HepG2 (cell line): ENCODE measurements at regions not wholly inside any gene's neighbourhood (a gene's known extent, or its start where the extent isn't known, plus 50 kb on each side); places are given as distances from the start of the nearest gene placed in this dataset.

Source experiments
- ATAC-seq: fragments of 200-7000 bp; cut with Tn5 transposase; 3 replicates; pipeline ENCODE4 v1.9.1; 2020; ENCODE audit warnings: mild to moderate bottlenecking, moderate library complexity
- BruUV-seq: library from RNA; stranded (reverse); fragments of 400-500 nt; replicated peaks from 2 replicates; lab custom pipeline; 2021; lab: Mats Ljungman, UMichigan
- CTCF ChIA-PET: fragments of 300-600 bp; formaldehyde crosslinking; extraction: SDS; loops from one replicate; lab custom pipeline; 2021; ENCODE audit warnings: low total read pairs, inconsistent platforms, low intra/inter-chr PET ratio; lab: Yijun Ruan, JAX
- POLR2A ChIA-PET: fragments of 350-600 bp; sonication (Branson Sonifier 250); formaldehyde crosslinking; loops from one replicate; lab custom pipeline; 2020; ENCODE audit warnings: antibody characterized with exemption, inconsistent platforms; lab: Yijun Ruan, JAX
- DNase-seq: peaks from one replicate; pipeline ENCODE4 v3.0.0-alpha.2; 2015; ENCODE audit warnings: low spot score
- FAIRE-seq: peaks from 3 replicates; lab custom pipeline; 2011; peaks lifted over from hg19 to GRCh38; lab: Jason Lieb, UNC
- H2AFZ ChIP-seq: one replicate; pipeline ENCODE4 v1.6.1; 2011; ENCODE audit warnings: low read length, inconsistent platforms
- H3K27ac ChIP-seq: fragments of 300-600 bp; 3 replicates; pipeline ENCODE4 v1.8.0; 2011; ENCODE audit warnings: mixed run types, mild to moderate bottlenecking, mixed read lengths, low read length, inconsistent platforms; ENCODE audit not compliant: insufficient read depth; ENCODE audit errors: extremely low read length
- H3K27me3 ChIP-seq, 2 experiments: fragments of 200-600 bp in 1 of 2; 2 replicates in 1 of 2; 3 replicates in 1 of 2; pipeline versions ENCODE4 v1.6.0 to v1.8.0; 2011; ENCODE audit warnings: low read length in 2 of 2, mild to moderate bottlenecking in 2 of 2, moderate library complexity in 2 of 2, inconsistent platforms in 1 of 2; ENCODE audit not compliant: insufficient read depth in 2 of 2, control insufficient read depth in 1 of 2
- H3K36me3 ChIP-seq, 2 experiments: fragments of 200-600 bp in 1 of 2; replicated peaks in 1 of 2; 2 replicates in 1 of 2; 3 replicates in 1 of 2; pipeline versions ENCODE4 v1.5.1 to v1.8.0; 2011; ENCODE audit warnings: low read length in 2 of 2, inconsistent platforms in 1 of 2; ENCODE audit not compliant: insufficient read depth in 2 of 2, control insufficient read depth in 1 of 2
- H3K4me1 ChIP-seq: 2 replicates; pipeline ENCODE4 v1.5.1; 2012; ENCODE audit warnings: low read length, inconsistent platforms; ENCODE audit not compliant: insufficient read depth
- H3K4me2 ChIP-seq: 2 replicates; pipeline ENCODE4 v1.6.0; 2011; ENCODE audit warnings: low read depth, low read length, inconsistent platforms
- H3K4me3 ChIP-seq, 3 experiments: fragments of 200-600 bp in 1 of 3; sonication (generic), shearing (Covaris generic) in 1 of 3; replicated peaks in 1 of 3; 2 replicates each; pipeline ENCODE4 v1.5.1; 2011 to 2016; ENCODE audit warnings: low read length in 3 of 3, inconsistent platforms in 2 of 3, low read depth in 2 of 3, mild to moderate bottlenecking in 2 of 3, control low read depth in 1 of 3, mixed read lengths in 1 of 3; ENCODE audit not compliant: insufficient read depth in 1 of 3
- H3K79me2 ChIP-seq: one replicate; pipeline ENCODE4 v1.6.1; 2011; ENCODE audit warnings: low read length, inconsistent platforms; ENCODE audit not compliant: insufficient read depth
- H3K9ac ChIP-seq: 2 replicates; pipeline ENCODE4 v1.6.0; 2011; ENCODE audit warnings: mild to moderate bottlenecking, low read depth, low read length, inconsistent platforms; ENCODE audit not compliant: insufficient read depth
- H3K9me3 ChIP-seq: 2 replicates; pipeline ENCODE4 v1.5.1; 2012; ENCODE audit warnings: mild to moderate bottlenecking, low read length
- H4K20me1 ChIP-seq: 2 replicates; pipeline ENCODE4 v1.6.0; 2011; ENCODE audit warnings: inconsistent platforms, mild to moderate bottlenecking, low read length, moderate library complexity; ENCODE audit not compliant: insufficient read depth
- AGO1 ChIP-seq: fragments of 200-400 bp; formaldehyde crosslinking; IDR thresholded peaks from 2 replicates; pipeline ENCODE4 v1.6.1; 2017; ENCODE audit warnings: mild to moderate bottlenecking, low read depth, low read length, moderate library complexity; ENCODE audit not compliant: poor library complexity, severe bottlenecking
- BRD4 ChIP-seq: sonication (generic); formaldehyde crosslinking; IDR thresholded peaks from 2 replicates; pipeline ENCODE4 v1.4.0; 2020; ENCODE audit warnings: missing genetic modification reagents
- FOXP4 ChIP-seq: sonication (generic); formaldehyde crosslinking; IDR thresholded peaks from 2 replicates; pipeline ENCODE4 v1.4.0; 2020; ENCODE audit warnings: missing genetic modification reagents
- IKZF4 ChIP-seq: sonication (generic); formaldehyde crosslinking; IDR thresholded peaks from 2 replicates; pipeline ENCODE4 v1.5.1; 2020; ENCODE audit warnings: borderline replicate concordance, mild to moderate bottlenecking, low read depth, missing genetic modification reagents; ENCODE audit errors: not compliant biosample characterization
- MYNN ChIP-seq: sonication (generic); formaldehyde crosslinking; IDR thresholded peaks from 2 replicates; pipeline ENCODE4 v1.4.0; 2020; ENCODE audit warnings: mild to moderate bottlenecking, low read depth, missing genetic modification reagents
- MYPOP ChIP-seq: sonication (generic); formaldehyde crosslinking; IDR thresholded peaks from 2 replicates; pipeline ENCODE4 v1.8.1; 2023; ENCODE audit warnings: mild to moderate bottlenecking, moderate library complexity, missing genetic modification reagents
- PRDM15 ChIP-seq: sonication (generic); formaldehyde crosslinking; IDR thresholded peaks from 2 replicates; pipeline ENCODE4 v1.4.0; 2020; ENCODE audit warnings: missing genetic modification reagents
- RXRA ChIP-seq: sonication (generic); formaldehyde crosslinking; IDR thresholded peaks from 2 replicates; pipeline ENCODE4 v1.5.1; 2020; ENCODE audit warnings: missing genetic modification reagents
- RXRB ChIP-seq: IDR thresholded peaks from 2 replicates; pipeline ENCODE4 v1.6.1; 2016; ENCODE audit warnings: borderline replicate concordance, missing genetic modification reagents, missing compliant biosample characterization
- XRCC5 ChIP-seq: fragments of 200-400 bp; formaldehyde crosslinking; optimal IDR thresholded peaks from 2 replicates; pipeline ENCODE3; 2017; ENCODE audit warnings: mild to moderate bottlenecking, low read length
- ZBTB39 ChIP-seq: sonication (generic); formaldehyde crosslinking; IDR thresholded peaks from 2 replicates; pipeline ENCODE4 v1.5.0; 2020; ENCODE audit warnings: missing genetic modification reagents
- ZNF207 ChIP-seq: fragments of 450-650 bp; IDR thresholded peaks from 2 replicates; pipeline ENCODE4 v1.6.1; 2016; ENCODE audit warnings: antibody characterized with exemption, borderline replicate concordance
- ZNF282 ChIP-seq: fragments of 450-650 bp; IDR thresholded peaks from 2 replicates; pipeline ENCODE4 v1.6.1; 2018; ENCODE audit not compliant: partially characterized antibody
- ZNF335 ChIP-seq: sonication (generic); formaldehyde crosslinking; IDR thresholded peaks from 2 replicates; pipeline ENCODE4 v1.4.0; 2020; ENCODE audit warnings: missing genetic modification reagents
- ZNF547 ChIP-seq: sonication (generic); formaldehyde crosslinking; IDR thresholded peaks from 2 replicates; pipeline ENCODE4 v1.5.1; 2020; ENCODE audit warnings: mild to moderate bottlenecking, missing genetic modification reagents
- ZSCAN9 ChIP-seq: IDR thresholded peaks from 2 replicates; pipeline ENCODE4 v1.6.1; 2016; ENCODE audit warnings: borderline replicate concordance
- WGBS: methylation state at CpG from one replicate; pipeline ENCODE4 v1.1.6; 2017; ENCODE audit warnings: low lambda C conversion rate; 5-methylcytosine and 5-hydroxymethylcytosine counted together
- in situ Hi-C: cut with HindIII; loops from 2 replicates; pipeline ENCODE4 v1.10.0; 2017; ENCODE audit warnings: low pct_unique_long_range_greater_than_20kb; ENCODE audit not compliant: extremely low pct_ligation_motif_present
- intact Hi-C: fragments of 100-400 bp; cut with micrococcal nuclease; formaldehyde crosslinking; loops from one replicate; pipeline ENCODE4 v1.10.0; 2022; ENCODE audit not compliant: unreplicated experiment

GRCh38 chr10:83824099-83824498 lies 315.2 kb upstream of the GHITM start:
- 7% methylated on average over 3 of the region's 3 CpGs for WGBS
- Histone ChIP-seq H3K9me3 (0 out of 2 replicates have a peak, but pooled peaks cover 6% of the 10 kb centered on the region), H2AFZ (no peak overlapping the region), H4K20me1 (no peaks in the 10 kb centered on the region), H3K79me2 (no peaks in the 10 kb centered on the region), H3K4me1 (no peaks in the 10 kb centered on the region), H3K9ac (no peak overlapping the region), H3K4me2 (no peak overlapping the region), H3K36me3 (no peaks in the 10 kb centered on the region), H3K27me3 (no peaks in the 10 kb centered on the region), H3K27ac (no peak overlapping the region), H3K4me3 (no peak overlapping the region)
- no peak for DNase-seq
- ChIA-PET CTCF (no interaction called here), POLR2A (no interaction called here)
- ATAC-seq = no peak
- FAIRE-seq = no peak
- in situ Hi-C loops (no loop called here), intact Hi-C loops (no loop called here)
- BruUV-seq = no TSS peak
- TF ChIP-seq MYPOP (CRISPR knock-in tag) = no peak
- no peak for TF ChIP-seq ZNF547 (CRISPR knock-in tag)
- TF ChIP-seq FOXP4 (CRISPR knock-in tag) = no peak
- no peak for TF ChIP-seq RXRB (CRISPR knock-in tag)
- TF ChIP-seq ZNF335 (CRISPR knock-in tag) = no peak
- no peak for TF ChIP-seq ZBTB39
- no peak for TF ChIP-seq ZNF207
- no peak for TF ChIP-seq XRCC5
- no peak for TF ChIP-seq IKZF4 (CRISPR knock-in tag)
- no peak for TF ChIP-seq ZNF282
- TF ChIP-seq AGO1 = no peak
- TF ChIP-seq RXRA (CRISPR knock-in tag) = no peak
- TF ChIP-seq BRD4 (CRISPR knock-in tag) = no peak
- TF ChIP-seq MYNN (CRISPR knock-in tag) = no peak
- no peak for TF ChIP-seq PRDM15 (CRISPR knock-in tag)
- TF ChIP-seq ZSCAN9 = no peak
